ENCODE measurements at regions not wholly inside any gene's neighbourhood (a gene's known extent, or its start where the extent isn't known, plus 50 kb on each side); places are given as distances from the start of the nearest gene placed in this dataset.
"Not testable (repeated sequence)": the region's sequence is repeated elsewhere in the genome, so short reads cannot be mapped to it uniquely, and the experiment has no call there.

DNA sequence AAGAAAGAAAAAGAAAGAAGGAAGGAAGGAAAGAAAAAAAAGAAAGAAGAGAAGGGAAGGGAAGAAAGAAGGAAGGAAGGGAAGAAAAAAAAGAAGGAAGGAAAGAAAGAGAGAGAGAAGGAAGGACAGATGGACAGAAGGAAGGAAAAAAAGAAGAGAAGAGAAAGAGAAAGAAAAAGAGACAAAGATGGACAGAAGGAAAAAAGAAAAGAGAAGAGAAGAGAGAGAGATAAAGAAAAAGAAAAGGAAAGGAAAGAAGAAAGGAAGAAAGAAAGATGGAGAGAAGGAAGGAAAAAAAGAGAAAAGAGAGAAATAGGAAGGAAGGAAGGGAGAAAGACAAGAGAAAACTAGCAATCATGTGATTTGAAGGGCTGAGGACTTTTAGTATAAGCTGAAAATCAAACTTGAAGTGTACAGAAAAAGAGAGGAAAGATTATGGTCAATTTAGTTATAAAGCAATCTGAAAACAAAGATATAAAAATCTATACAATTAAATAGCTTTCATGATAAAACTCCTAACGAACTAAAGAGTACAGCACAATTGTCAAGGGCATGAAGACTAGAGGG lies 115.3 kb downstream of the LTN1 start:
- in situ Hi-C loops (cut with HindIII; ENCODE audit: low pct_ligation_motif_present, low pct_unique_long_range_greater_than_20kb, low sequenced_read_pairs), result no loop called here
- DNase-seq, result no peak

DNA sequence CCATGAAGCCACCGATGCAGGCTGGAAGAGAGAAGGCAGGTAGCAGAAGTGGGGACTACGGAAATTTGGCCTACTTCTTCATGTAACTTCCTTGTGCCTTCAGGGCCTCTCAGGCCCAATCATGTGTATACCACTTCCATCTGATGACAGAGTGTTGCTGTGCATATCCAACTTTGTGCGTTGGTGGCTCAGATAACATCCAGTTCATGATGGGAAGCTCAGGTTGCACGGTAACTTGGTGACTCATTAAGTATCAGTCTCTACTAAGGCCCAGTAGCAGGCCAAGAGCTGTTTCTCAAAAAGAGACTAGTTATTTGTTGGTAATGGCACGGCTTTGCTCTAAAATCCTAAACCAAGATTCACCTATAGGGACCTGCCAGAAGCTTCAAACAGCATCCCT lies 117.6 kb downstream of the LTN1 start:
- DNase-seq, result no peak
- in situ Hi-C loops (cut with HindIII; ENCODE audit: low pct_ligation_motif_present, low pct_unique_long_range_greater_than_20kb, low sequenced_read_pairs), result no loop called here

DNA sequence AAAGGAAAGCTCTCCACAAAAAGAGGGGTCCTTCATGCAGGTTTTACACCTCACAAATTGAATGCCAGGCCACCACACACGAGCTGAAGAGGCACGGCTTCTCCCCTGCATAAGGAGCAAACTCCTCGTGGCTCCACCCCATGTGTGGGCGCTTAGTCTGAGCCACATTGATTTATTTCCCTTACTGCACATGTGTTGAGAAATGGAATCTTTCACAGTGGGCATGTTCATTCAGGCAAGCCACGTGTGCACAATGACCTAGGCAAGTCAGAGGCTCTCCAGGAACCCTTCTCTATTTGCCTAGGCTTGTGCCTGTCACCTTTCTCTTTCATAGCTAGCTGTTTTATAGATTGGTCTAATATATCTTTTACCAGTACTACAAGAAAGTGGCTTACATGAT lies 120.5 kb downstream of the LTN1 start:
- in situ Hi-C loops (cut with HindIII; ENCODE audit: low pct_ligation_motif_present, low pct_unique_long_range_greater_than_20kb, low sequenced_read_pairs), result no loop called here
- no peak for DNase-seq

DNA sequence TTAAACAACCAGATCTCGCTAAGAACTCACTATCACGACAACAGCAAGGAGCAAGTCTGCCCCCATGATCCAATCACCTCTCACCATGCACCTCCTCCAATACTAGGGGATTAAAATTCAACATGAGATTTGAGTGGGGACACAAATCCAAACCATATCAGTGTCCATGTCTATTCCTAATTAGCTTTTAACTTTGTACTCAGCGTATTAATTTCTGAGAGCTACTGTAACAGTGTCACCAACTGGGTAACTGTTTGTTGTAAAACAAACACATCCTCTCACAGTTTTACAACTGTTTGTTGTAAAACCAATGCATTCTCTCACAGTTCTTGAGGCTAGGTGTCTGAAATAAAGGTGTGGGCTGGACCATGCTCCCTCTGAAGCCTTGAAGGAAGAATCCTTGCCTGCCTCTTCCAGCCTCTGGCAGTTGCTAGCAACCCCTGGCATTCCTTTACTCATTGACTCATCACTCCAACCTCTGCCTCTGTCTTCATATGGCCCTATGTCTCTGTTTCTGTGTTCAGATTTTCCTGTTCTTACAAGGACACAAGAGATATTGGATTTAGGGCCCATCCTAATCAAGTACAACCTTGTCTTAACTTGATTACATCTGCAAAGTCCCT lies 121.2 kb downstream of the LTN1 start:
- in situ Hi-C loops (cut with HindIII; ENCODE audit: low pct_ligation_motif_present, low pct_unique_long_range_greater_than_20kb, low sequenced_read_pairs), result no loop called here
- DNase-seq, result peak; percentile 5

DNA sequence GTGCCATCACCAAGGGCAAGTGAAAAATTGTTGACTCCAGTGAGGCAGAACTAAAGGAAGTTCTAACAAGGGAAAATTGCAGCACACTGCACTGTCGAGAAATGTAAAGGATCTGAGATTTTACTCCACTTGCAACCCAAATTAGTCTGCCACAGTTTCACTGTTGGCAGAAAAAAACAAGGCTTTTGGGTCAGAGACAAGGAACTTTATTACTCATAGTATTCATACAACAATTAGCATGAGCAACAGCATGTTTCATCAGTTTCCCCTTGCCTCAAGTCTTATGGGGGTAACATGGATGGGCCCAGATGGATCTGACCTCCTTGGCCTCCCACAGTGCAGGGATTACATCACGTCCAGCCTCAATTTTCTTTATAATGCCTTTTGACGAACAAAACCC lies 125.3 kb downstream of the LTN1 start:
- no peak for DNase-seq
- in situ Hi-C loops (cut with HindIII; ENCODE audit: low pct_ligation_motif_present, low pct_unique_long_range_greater_than_20kb, low sequenced_read_pairs), result no loop called here

DNA sequence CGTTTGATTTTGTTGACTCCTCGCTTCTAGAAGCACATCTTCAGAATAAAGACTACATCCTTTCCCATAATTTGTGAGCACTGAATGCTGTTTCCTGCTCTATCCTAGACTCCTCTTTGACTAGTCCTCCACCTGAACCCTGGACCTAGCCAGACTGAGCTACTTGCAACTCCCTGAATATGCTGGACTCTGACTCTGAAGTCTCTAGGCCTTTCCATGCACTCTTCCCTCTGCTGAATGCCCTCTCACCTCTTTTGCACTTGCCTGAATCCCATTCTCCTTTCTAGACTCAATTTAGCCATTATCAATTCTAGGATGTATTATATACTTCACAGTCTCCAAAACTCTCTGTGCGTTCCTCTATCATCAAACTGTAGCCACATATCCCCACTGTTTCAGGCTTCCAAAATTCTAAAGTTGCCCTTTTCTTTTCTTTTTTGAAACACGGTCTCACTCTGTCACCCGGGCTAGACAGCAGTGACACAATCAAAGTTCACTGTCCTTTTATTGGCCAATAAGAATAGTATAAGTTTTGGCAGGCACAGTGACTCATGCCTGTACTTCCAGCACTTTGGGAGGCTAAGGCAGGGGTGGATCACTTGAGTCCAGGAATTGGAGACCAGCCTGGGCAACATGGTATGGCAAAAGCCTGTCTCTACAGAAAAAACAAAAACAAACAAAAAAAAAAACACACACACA lies 127.0 kb downstream of the LTN1 start:
- in situ Hi-C loops (cut with HindIII; ENCODE audit: low pct_ligation_motif_present, low pct_unique_long_range_greater_than_20kb, low sequenced_read_pairs), result no loop called here
- DNase-seq, result no peak

DNA sequence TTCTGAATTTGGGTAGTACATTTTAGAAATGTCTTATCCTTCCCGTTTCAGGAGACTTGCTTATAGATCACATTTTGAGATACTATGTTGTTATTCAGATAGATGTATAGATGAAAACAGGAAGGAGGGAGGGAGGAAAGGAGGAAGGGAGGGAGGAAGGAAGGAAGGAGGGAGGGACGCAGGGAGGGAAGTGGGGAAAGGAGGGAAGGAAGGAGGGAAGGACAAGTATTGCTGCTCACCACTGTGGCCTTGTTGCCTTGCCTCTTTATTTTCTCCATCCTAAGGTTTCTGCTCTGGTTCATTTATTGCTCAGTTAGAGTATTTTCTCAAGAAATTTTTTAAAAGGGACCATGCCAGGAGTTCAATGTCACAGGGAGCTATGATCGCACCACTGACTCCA lies 134.3 kb downstream of the LTN1 start:
- in situ Hi-C loops (cut with HindIII; ENCODE audit: low pct_ligation_motif_present, low pct_unique_long_range_greater_than_20kb, low sequenced_read_pairs), result no loop called here
- no peak for DNase-seq

DNA sequence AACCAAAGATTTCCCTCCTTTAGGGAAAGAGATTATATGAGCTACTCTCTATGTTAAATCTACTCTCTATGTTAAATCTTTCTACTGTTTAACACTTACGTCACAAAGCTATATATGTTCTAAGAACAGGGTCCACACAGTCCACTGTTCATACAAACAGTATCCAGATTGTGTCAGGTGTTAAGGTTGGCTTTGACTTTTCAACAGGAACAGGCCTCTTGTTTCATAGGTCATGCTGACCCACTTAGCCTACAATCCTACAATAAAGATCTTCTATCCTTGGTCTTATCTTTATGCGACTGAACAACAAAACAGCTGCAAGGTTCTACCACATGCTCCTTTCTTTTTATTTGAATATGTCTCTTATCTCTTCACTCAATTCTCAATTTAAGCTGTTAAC lies 134.9 kb downstream of the LTN1 start:
- in situ Hi-C loops (cut with HindIII; ENCODE audit: low pct_ligation_motif_present, low pct_unique_long_range_greater_than_20kb, low sequenced_read_pairs), result no loop called here
- DNase-seq, result no peak

DNA sequence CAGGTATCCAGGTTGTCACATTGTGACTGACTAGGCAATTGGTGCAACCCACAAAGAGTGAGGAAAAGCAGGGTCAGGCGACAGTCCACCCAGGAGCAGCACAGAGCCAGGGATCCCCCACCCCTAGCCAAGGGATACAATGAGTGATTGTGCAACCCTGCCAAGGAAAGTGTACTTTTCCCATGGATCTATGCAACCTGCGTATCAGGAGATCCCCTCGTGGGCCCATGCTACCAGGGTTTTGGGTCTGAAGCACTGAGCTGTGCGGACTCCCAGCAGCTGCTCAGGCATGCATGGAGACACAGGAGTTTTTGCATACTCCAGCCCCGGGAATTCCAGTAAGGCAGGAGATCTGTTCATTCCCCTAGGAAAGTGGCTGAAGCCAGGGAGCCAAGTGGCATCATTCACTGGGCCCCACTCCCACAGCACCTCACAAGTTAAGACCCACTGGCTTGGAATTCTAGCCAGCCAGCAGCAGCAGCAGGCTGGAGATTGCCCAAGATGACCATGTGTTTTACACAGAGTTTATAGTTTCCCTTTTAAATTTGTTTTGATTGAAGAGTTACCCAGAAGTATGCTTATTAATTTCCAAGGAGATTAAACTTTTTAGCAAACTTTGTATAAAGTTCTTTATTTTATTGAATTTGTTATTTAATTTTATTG lies 136.0 kb downstream of the LTN1 start:
- DNase-seq, result peak; percentile 16
- in situ Hi-C loops (cut with HindIII; ENCODE audit: low pct_ligation_motif_present, low pct_unique_long_range_greater_than_20kb, low sequenced_read_pairs), result no loop called here

DNA sequence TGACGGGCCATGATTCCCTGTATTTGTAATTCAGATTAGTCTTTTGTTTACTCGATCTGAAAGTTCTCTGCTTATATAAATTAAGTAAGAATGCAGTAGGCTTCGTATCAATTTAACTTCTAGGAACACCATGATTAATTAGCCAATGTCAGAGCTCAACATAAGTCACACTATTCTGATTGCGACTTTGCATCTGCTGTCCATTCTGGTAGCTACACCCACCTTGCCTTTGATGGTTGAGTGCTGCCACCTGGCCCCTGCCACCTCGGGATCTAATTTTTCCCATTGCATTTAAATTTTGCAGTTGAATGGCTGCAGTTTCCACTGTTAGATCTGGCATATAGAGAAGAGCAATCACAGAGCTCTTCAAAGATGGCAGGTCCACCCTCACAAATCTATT lies 140.0 kb downstream of the LTN1 start:
- no peak for DNase-seq
- in situ Hi-C loops (cut with HindIII; ENCODE audit: low pct_ligation_motif_present, low pct_unique_long_range_greater_than_20kb, low sequenced_read_pairs), result no loop called here

DNA sequence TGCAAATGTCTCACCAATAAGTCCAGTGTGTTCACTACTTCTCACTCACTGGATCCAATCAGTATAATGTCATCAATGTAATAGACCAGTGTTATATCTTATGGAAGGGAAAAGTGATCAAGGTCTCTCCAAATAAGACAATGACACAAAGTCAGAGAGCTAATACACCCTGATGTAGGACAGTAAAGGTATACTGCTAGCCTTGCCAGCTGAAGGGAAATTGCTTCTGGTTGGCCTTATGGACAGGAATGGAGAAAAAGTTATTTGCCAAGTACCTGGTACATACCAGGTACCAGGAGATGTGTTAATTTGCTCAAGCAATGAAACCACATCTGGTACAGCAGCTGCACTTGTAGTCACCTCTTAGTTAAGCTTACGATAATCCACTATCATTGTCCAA lies 141.0 kb downstream of the LTN1 start:
- DNase-seq, result no peak
- in situ Hi-C loops (cut with HindIII; ENCODE audit: low pct_ligation_motif_present, low pct_unique_long_range_greater_than_20kb, low sequenced_read_pairs), result no loop called here

DNA sequence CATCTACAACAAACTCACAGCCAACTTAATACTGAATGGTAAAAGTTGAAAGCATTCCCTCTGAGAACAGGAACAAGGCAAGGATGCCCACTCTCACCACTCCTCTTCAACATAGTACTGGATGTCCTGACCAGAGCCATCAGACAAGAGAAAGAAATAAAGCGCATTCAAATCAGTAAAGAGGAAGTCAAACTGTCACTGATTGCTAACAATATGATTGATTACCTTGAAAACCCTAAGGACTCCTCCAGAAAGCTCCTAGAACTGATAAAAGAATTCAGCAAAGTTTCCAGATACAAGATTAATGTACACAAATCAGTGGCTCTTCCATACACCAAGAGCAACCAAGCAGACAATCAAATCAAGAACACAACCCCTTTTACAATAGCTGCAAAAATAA lies 153.4 kb downstream of the LTN1 start:
- DNase-seq; in situ Hi-C loops (cut with HindIII; ENCODE audit: low pct_ligation_motif_present, low pct_unique_long_range_greater_than_20kb, low sequenced_read_pairs): not testable (repeated sequence)

DNA sequence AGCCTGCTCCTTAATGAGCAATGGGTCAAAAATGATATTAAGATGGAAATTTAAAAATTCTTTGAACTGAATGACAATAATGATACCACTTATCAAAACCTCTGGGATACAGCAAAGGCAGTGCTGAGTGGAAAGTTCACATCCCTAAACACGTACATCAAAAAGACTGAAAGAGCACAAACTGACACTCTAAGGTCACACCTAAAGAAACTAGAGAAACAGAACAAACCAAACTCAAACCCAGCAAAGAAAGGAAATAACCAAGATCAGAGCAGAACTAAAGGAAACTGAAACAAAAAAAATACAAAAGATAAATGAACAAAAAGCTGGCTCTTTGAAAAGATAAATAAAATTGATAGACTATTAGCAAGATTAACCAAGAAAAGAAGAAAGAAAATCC lies 155.3 kb downstream of the LTN1 start:
- in situ Hi-C loops (cut with HindIII; ENCODE audit: low pct_ligation_motif_present, low pct_unique_long_range_greater_than_20kb, low sequenced_read_pairs); DNase-seq: not testable (repeated sequence)

DNA sequence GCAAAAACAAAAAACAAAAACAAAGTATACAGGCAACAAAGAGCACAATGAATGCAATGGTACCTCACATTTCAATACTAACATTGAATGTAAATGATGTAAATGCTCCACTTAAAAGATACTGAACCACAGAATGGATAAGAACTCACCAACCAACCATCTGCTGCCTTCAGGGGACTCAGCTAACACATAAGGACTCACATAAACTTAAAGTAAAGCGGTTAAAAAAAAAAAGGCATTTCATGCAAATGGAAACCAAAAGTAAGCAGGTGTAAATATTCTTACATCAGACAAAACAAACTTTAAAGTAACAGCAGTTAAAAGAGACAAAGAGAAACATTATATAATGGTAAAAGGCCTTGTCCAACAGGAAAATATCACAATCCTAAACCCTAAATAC lies 156.1 kb downstream of the LTN1 start:
- in situ Hi-C loops (cut with HindIII; ENCODE audit: low pct_ligation_motif_present, low pct_unique_long_range_greater_than_20kb, low sequenced_read_pairs), result not testable (repeated sequence)

DNA sequence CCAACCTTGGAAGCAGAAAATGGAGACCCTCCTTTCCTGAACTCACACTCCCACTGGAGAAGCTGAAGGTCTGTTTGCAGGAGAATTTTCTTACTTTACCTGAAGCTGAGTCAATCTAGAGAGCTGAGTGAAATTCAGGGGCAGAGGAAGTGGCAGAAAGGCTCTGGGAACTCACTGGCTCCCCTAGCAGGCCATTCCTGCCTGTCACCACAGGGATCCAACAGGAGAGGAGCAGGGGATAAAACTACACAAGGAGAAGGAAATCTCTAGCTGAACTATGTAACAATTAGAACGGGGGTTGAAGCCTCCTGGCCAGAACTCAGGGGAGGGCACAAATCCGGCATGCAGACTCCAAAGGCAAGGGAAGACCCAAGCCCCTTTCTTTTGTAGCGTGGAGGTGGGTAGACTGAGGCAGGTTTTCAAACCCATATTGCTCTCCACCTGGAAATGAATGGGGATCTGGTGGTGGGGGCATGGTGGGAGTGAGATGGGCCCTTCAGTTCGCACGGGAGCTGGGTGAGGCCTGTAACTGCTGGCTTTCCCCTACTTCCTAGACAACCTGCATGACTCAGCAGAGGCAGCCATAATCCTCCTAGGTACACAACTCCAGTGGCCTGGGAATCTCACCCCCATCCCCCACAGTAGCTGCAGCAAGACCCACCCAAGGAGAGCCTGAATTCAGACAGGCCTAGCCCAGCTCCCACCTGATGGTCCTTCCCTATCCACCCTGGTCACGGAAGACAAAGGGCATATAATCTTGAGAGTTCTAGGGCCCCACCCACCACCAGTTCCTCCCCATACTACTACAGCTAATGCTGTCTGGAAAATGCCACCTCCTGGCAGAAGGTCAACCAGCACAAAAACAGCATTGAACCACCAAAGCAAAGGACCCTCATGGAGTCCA lies 158.1 kb downstream of the LTN1 start:
- in situ Hi-C loops (cut with HindIII; ENCODE audit: low pct_ligation_motif_present, low pct_unique_long_range_greater_than_20kb, low sequenced_read_pairs), result no loop called here
- DNase-seq, result no peak

More for the DNA sequence above, 156.1 kb downstream of the LTN1 start:
- DNase-seq, result not testable (repeated sequence)

DNA sequence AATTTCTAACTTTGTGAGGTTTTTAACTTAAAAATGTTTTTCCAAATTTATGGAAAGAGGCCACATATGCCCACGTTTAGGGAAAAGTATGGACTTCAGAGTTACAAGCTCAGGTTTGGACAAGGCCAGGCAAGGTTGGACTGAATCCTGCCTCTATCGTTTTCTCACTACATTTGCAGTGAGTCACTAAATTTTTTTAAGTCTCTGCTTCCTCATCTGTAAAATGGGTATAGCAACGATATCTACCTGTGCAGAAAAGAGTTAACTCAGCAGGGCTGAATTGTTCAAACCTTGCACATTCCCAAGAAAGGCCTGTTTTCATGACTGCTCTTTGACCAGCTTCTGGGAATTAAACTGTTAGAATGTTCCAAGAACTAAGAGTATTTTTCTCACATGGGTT lies 159.1 kb downstream of the LTN1 start:
- DNase-seq, result no peak
- in situ Hi-C loops (cut with HindIII; ENCODE audit: low pct_ligation_motif_present, low pct_unique_long_range_greater_than_20kb, low sequenced_read_pairs), result no loop called here

DNA sequence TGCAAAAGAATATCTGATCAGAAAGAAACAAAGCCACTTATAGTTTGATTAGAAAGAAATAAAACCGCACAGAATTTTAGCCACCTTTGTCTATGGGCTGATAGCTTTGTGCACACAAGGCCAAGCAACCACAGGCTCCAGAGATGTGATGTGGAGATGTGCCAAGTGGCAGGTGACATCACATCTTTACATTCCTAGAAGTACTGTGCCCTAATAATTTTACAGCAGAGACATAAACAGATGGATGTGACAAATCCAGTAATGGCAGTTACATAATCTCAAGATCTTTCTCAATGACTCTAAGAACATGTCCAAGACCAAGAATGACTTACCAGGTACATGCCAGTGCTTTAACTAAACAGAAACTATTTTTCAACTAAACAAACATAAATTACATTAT lies 159.5 kb downstream of the LTN1 start:
- in situ Hi-C loops (cut with HindIII; ENCODE audit: low pct_ligation_motif_present, low pct_unique_long_range_greater_than_20kb, low sequenced_read_pairs), result no loop called here
- DNase-seq, result no peak

DNA sequence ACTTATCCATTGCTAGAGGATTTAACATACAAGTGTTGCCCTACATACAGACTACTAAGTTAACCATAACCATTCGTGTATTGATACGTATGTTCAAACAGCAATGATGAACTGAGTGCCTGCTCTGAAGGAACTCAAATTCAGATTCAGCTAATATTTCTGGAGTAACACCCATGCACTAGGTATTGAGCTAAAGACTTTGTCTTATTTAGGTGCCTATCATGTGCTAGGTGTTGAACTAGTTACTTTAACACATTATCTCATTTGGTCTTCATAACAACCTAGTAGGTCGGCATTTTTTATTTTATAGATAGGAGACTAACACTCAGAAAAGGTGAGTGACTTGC lies 160.0 kb downstream of the LTN1 start:
- in situ Hi-C loops (cut with HindIII; ENCODE audit: low pct_ligation_motif_present, low pct_unique_long_range_greater_than_20kb, low sequenced_read_pairs), result no loop called here
- no peak for DNase-seq
